Dendritic cell treated with granulocyte-macrophage colony-stimulating factor and Interleukin-4, amounts not matched to agents 40 ng/mL and 50 ng/mL, for 4 days (primary cell): ENCODE measurements at regions not wholly inside any gene's neighbourhood (a gene's known extent, or its start where the extent isn't known, plus 50 kb on each side); places are given as distances from the start of the nearest gene placed in this dataset.

Source experiments
- H3K27ac Mint-ChIP-seq: one replicate; pipeline ENCODE4 v1.8.0; 2022; ENCODE audit warnings: mild to moderate bottlenecking, mixed read lengths
- H3K27me3 Mint-ChIP-seq: one replicate; pipeline ENCODE4 v1.8.0; 2022; ENCODE audit warnings: mild to moderate bottlenecking, mixed read lengths
- H3K36me3 Mint-ChIP-seq: one replicate; pipeline ENCODE4 v1.8.0; 2022; ENCODE audit warnings: low read depth, mixed read lengths
- H3K4me1 Mint-ChIP-seq: one replicate; pipeline ENCODE4 v1.8.0; 2022; ENCODE audit warnings: low read depth, mixed read lengths
- H3K4me3 Mint-ChIP-seq: one replicate; pipeline ENCODE4 v1.8.0; 2022; ENCODE audit warnings: mild to moderate bottlenecking, moderate library complexity, mixed read lengths
- H3K9me3 Mint-ChIP-seq: one replicate; pipeline ENCODE4 v1.8.0; 2022; ENCODE audit warnings: mixed read lengths
- intact Hi-C: fragments of 100-400 bp; cut with micrococcal nuclease; formaldehyde crosslinking; loops from one replicate; pipeline ENCODE4 v1.15.0; 2022

DNA sequence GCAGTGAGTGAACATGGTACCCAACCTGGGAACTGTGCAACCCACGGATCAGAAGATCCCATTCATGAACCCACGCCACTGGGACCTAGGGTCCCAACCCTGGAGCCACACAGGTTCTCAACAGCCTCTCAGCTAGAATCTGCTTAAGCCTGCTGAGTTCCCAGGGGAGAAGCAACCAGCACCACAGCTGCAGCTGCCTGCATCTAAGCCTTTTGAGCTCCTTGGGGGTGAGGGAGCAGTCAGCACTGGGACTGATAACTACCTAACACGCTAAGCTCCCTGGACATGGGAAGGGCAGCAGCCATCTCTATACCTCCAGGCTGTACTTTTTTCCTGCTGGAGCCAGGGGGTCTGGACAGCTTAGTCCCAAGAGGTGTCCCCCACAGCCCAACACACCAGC lies 179.3 kb downstream of the IL15 start:
- Mint-ChIP-seq H3K27me3 (no peaks in the 10 kb centered on the region), H3K9me3 (peaks cover 20% of the 10 kb centered on the region), H3K27ac (no peak overlapping the region), H3K36me3 (no peaks in the 10 kb centered on the region), H3K4me3 (no peak overlapping the region), H3K4me1 (no peaks in the 10 kb centered on the region)
- intact Hi-C loops, result no loop called here

- no peak overlapping the region for H3K27ac Mint-ChIP-seq
- H3K9me3 Mint-ChIP-seq, result no peaks in the 10 kb centered on the region
- no peak overlapping the region for H3K4me3 Mint-ChIP-seq
- H3K27me3 Mint-ChIP-seq, result no peaks in the 10 kb centered on the region
- intact Hi-C loops, result no loop called here
- no peaks in the 10 kb centered on the region for H3K36me3 Mint-ChIP-seq
- H3K4me1 Mint-ChIP-seq, result no peaks in the 10 kb centered on the region
Observed at GRCh38 chr4:141826260-141826659, 189.9 kb downstream of the IL15 start.

GRCh38 chr4:141833209-141833608 lies 196.8 kb downstream of the IL15 start:
- no peaks in the 10 kb centered on the region for H3K4me1 Mint-ChIP-seq
- no peaks in the 10 kb centered on the region for H3K36me3 Mint-ChIP-seq
- intact Hi-C loops, result no loop called here
- no peak overlapping the region for H3K4me3 Mint-ChIP-seq
- H3K9me3 Mint-ChIP-seq, result peaks cover 38% of the 10 kb centered on the region
- no peaks in the 10 kb centered on the region for H3K27me3 Mint-ChIP-seq
- H3K27ac Mint-ChIP-seq, result no peak overlapping the region

DNA sequence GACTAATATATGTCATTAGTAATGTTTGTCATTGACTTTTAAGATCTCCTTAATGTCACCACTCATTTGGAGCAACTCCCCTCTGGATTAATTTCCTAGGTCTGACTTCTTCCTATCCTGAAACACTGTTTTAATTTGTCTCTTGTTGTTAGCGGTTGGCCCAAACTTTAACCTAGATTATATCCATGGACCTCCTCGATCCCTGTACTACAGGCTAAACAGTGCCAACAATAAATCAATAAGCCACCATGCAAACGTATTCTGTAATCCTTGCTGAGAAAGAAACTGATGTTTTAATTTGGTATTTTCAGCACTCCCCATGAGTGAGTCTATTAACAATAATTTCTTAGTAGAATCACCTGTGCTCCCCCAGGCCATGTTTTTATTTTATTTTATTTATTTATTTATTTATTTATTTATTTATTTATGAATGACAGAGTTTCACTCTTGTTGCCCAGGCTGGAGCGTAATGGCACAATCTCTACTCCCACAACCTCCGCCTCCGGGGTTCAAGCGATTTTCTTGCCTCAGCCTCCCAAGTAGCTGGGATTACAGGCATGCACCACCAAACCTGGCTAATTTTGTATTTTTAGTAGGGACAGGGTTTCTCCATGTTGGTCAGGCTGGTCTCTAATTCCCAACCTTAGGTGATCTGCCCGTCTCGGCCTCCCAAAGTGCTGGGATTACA lies 204.1 kb downstream of the IL15 start:
- Mint-ChIP-seq H3K36me3 (no peaks in the 10 kb centered on the region), H3K4me3 (no peak overlapping the region), H3K27me3 (no peaks in the 10 kb centered on the region), H3K27ac (no peak overlapping the region), H3K4me1 (no peaks in the 10 kb centered on the region), H3K9me3 (peaks cover 9% of the 10 kb centered on the region)
- intact Hi-C loops, result no loop called here

- intact Hi-C loops, result no loop called here
- no peaks in the 10 kb centered on the region for H3K9me3 Mint-ChIP-seq
Observed at GRCh38 chr4:141843136-141843535, 206.8 kb downstream of the IL15 start.

DNA sequence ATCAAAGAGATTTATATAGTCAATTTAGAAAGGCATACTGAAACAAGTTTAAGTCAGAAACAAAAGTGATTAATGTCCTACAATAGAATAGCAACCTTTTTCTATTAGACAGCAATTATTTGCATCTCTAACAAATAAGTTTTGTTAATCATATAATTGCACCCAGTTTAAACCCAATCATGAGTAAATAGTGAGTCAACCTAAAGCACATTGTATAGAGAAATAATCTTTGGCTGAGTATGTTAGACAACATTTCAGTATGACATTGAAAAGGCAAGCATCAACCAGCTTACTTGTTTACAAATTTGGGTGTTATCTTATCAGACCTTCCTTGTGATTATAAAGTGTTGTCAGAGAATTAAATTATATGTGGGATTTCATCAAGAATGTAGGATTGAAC lies 209.5 kb downstream of the IL15 start:
- no peaks in the 10 kb centered on the region for H3K27me3 Mint-ChIP-seq
- intact Hi-C loops, result no loop called here
- no peaks in the 10 kb centered on the region for H3K36me3 Mint-ChIP-seq
- no peaks in the 10 kb centered on the region for H3K9me3 Mint-ChIP-seq
- no peaks in the 10 kb centered on the region for H3K4me1 Mint-ChIP-seq
- H3K4me3 Mint-ChIP-seq, result no peak overlapping the region
- H3K27ac Mint-ChIP-seq, result no peak overlapping the region

More at GRCh38 chr4:141843136-141843535, 206.8 kb downstream of the IL15 start:
- Mint-ChIP-seq H3K27me3 (no peaks in the 10 kb centered on the region), H3K4me1 (no peaks in the 10 kb centered on the region), H3K27ac (no peak overlapping the region), H3K4me3 (no peak overlapping the region), H3K36me3 (no peaks in the 10 kb centered on the region)

GRCh38 chr4:141849367-141849766 lies 213.0 kb downstream of the IL15 start:
- intact Hi-C loops, result no loop called here
- Mint-ChIP-seq H3K36me3 (no peaks in the 10 kb centered on the region), H3K27me3 (no peaks in the 10 kb centered on the region), H3K27ac (no peak overlapping the region), H3K4me3 (no peak overlapping the region), H3K4me1 (no peaks in the 10 kb centered on the region), H3K9me3 (peaks cover 10% of the 10 kb centered on the region)

DNA sequence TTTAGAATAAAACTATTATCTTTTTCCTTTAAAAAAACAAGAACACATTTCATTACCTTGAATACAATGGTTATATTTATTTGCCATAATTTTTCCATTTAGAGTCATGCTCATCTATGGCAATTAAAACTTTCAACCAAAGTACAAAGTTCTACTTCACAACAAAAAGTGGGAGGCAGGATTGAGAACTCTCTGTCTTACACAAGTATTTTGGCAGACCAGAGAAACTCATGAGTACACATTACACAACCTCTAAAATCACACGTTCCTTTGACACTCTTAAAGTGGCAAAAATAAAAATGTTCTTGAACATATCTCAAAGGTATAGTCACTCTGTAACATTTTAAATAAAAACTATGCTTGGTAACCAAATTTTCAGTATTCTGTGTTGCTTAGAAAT lies 213.4 kb downstream of the IL15 start:
- no peak overlapping the region for H3K27ac Mint-ChIP-seq
- no peak overlapping the region for H3K4me3 Mint-ChIP-seq
- H3K36me3 Mint-ChIP-seq, result no peaks in the 10 kb centered on the region
- no peaks in the 10 kb centered on the region for H3K27me3 Mint-ChIP-seq
- no peaks in the 10 kb centered on the region for H3K4me1 Mint-ChIP-seq
- H3K9me3 Mint-ChIP-seq, result peaks cover 10% of the 10 kb centered on the region
- intact Hi-C loops, result no loop called here

GRCh38 chr4:141851246-141851891 lies 215.0 kb downstream of the IL15 start:
- H3K27ac Mint-ChIP-seq, result no peak overlapping the region
- H3K36me3 Mint-ChIP-seq, result no peaks in the 10 kb centered on the region
- H3K9me3 Mint-ChIP-seq, result peaks cover 24% of the 10 kb centered on the region
- intact Hi-C loops, result no loop called here
- H3K4me3 Mint-ChIP-seq, result no peak overlapping the region
- no peaks in the 10 kb centered on the region for H3K27me3 Mint-ChIP-seq
- no peaks in the 10 kb centered on the region for H3K4me1 Mint-ChIP-seq

DNA sequence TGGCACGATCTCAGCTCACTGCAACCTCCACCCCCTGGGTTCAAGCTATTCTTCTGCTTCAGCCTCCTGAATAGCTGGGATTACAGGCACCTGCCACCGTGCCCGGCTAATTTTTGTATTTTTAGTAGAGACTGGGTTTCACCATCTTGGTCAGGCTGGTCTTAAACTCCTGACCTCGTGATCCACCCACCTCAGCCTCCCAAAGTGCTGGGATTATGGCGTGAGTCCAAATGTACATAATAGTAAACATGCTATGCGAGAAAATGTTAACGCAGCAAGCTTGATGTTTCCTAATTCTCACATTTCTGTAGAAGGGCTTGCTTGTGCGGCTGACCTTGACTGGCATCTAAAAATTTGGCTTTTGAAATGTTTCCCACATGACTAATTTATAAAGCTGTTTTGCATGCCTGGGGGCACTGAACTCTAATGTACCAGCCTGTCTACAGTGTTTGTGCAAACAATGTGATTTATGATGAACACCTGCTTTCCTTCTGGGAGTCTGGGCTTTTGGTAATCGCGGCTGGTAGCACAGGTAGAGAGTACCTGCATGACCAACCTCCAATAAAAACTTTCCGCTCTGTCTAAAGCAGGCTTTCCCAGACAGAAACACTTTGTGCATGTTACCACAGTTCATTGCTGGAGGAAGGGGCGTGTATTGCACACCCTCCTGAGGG lies 216.8 kb downstream of the IL15 start:
- H3K36me3 Mint-ChIP-seq, result no peaks in the 10 kb centered on the region
- intact Hi-C loops, result no loop called here

DNA sequence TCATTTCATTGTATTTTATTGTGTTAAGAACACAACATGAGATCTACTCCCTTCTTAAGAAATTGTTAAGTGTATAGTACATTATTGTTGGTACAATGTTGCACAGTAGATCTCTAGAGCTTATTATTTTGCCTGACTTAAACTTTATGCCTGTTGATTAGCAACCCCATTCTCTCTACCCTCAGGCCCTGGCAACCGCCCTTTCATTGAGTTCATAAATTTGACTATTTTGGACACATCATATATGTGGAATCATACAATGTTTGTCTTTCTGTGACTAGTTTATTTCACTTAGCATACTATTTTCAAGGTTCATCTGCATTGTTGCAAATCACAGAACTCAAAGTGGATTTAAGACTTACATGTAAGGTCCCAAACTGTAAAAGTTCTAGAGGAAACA lies 222.1 kb downstream of the IL15 start:
- Mint-ChIP-seq H3K4me1 (no peaks in the 10 kb centered on the region), H3K36me3 (no peaks in the 10 kb centered on the region), H3K9me3 (peaks cover 27% of the 10 kb centered on the region)

More for the DNA sequence above, 216.8 kb downstream of the IL15 start:
- Mint-ChIP-seq H3K27me3 (no peaks in the 10 kb centered on the region), H3K27ac (no peak overlapping the region), H3K9me3 (peaks cover 28% of the 10 kb centered on the region), H3K4me1 (no peaks in the 10 kb centered on the region), H3K4me3 (no peak overlapping the region)

DNA sequence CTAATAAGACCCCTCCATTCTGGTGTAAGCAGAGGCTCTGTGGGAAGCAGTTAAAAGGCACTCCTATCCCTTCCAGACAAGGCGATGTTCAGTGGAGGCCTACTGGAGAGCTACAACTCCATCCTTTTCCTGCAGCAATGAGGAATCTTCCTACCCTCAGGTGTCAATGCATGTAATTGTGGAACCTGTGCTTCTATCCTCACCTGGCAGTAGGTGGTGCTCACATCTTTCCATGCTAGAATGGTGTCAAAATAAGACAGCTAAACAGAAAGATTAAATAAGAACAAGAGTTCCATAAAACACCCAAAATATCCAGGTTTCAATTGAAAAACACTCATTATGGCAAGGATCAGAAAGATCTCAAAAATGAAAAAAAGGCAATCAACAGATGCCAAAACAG lies 224.6 kb downstream of the IL15 start:
- Mint-ChIP-seq H3K27me3 (no peaks in the 10 kb centered on the region), H3K4me3 (no peak overlapping the region), H3K9me3 (peaks cover 8% of the 10 kb centered on the region), H3K36me3 (no peaks in the 10 kb centered on the region), H3K27ac (no peak overlapping the region), H3K4me1 (no peaks in the 10 kb centered on the region)
- intact Hi-C loops, result no loop called here

More for the DNA sequence above, 222.1 kb downstream of the IL15 start:
- H3K4me3 Mint-ChIP-seq, result no peak overlapping the region
- no peaks in the 10 kb centered on the region for H3K27me3 Mint-ChIP-seq
- intact Hi-C loops, result no loop called here
- no peak overlapping the region for H3K27ac Mint-ChIP-seq

GRCh38 chr4:141870152-141870551 lies 233.8 kb downstream of the IL15 start:
- Mint-ChIP-seq H3K4me3 (no peak overlapping the region), H3K4me1 (peaks cover 5% of the 10 kb centered on the region), H3K36me3 (no peaks in the 10 kb centered on the region), H3K27me3 (no peaks in the 10 kb centered on the region), H3K9me3 (peaks cover 9% of the 10 kb centered on the region), H3K27ac (no peak overlapping the region)
- intact Hi-C loops, result no loop called here

GRCh38 chr4:141871086-141871770 lies 234.8 kb downstream of the IL15 start:
- intact Hi-C loops, result no loop called here
- Mint-ChIP-seq H3K27ac (no peak overlapping the region), H3K4me1 (peaks cover 5% of the 10 kb centered on the region), H3K4me3 (no peak overlapping the region), H3K36me3 (no peaks in the 10 kb centered on the region), H3K9me3 (peaks cover 9% of the 10 kb centered on the region), H3K27me3 (no peaks in the 10 kb centered on the region)
